H1 (cell line): ENCODE measurements at regions not wholly inside any gene's neighbourhood (a gene's known extent, or its start where the extent isn't known, plus 50 kb on each side); places are given as distances from the start of the nearest gene placed in this dataset.

ENCODE experiments used
- CTCF ChIA-PET: fragments of 300-600 bp; sonication (Branson Sonifier 250); formaldehyde crosslinking; loops from one replicate; lab custom pipeline; 2021; ENCODE audit not compliant: partially characterized antibody; lab: Charles Lee
- POLR2A ChIA-PET: fragments of 300-600 bp; sonication (Branson Sonifier 250); formaldehyde crosslinking; loops from one replicate; lab custom pipeline; 2021; ENCODE audit warnings: inconsistent platforms; ENCODE audit not compliant: partially characterized antibody; lab: Charles Lee
- DNase-seq, 2 experiments: peaks; one replicate each; pipeline versions ENCODE4 v3.0.0 to v3.0.0-alpha.2; 2010 to 2022; ENCODE audit warnings: low spot score in 2 of 2, low read depth in 1 of 2, mixed read lengths in 1 of 2
- FAIRE-seq: peaks from 2 replicates; lab custom pipeline; 2011; peaks lifted over from hg19 to GRCh38; lab: Jason Lieb, UNC
- H2AFZ ChIP-seq: 2 replicates; pipeline ENCODE4 v1.8.1; 2012; ENCODE audit warnings: low read length, inconsistent platforms
- H2AK5ac ChIP-seq: 2 replicates; pipeline ENCODE4 v1.6.1; 2013; ENCODE audit warnings: low read depth, low read length
- H2BK120ac ChIP-seq: replicated peaks from 2 replicates; pipeline ENCODE3; 2013; ENCODE audit warnings: low read depth, low read length, inconsistent platforms
- H2BK12ac ChIP-seq: 2 replicates; pipeline ENCODE4 v1.6.1; 2013; ENCODE audit warnings: low read depth, low read length
- H2BK15ac ChIP-seq: 2 replicates; pipeline ENCODE4 v1.6.1; 2013; ENCODE audit warnings: low read length
- H2BK20ac ChIP-seq: 2 replicates; pipeline ENCODE4 v1.6.1; 2013; ENCODE audit warnings: low read length
- H2BK5ac ChIP-seq: 2 replicates; pipeline ENCODE4 v1.6.1; 2013; ENCODE audit warnings: low read depth, low read length
- H3K14ac ChIP-seq: 2 replicates; pipeline ENCODE4 v1.6.1; 2013; ENCODE audit warnings: inconsistent platforms; ENCODE audit not compliant: insufficient read length
- H3K18ac ChIP-seq: 2 replicates; pipeline ENCODE4 v1.6.1; 2013; ENCODE audit warnings: low read length; ENCODE audit errors: extremely low read depth
- H3K23ac ChIP-seq: 2 replicates; pipeline ENCODE4 v1.6.1; 2013; ENCODE audit warnings: inconsistent platforms; ENCODE audit not compliant: insufficient read length
- H3K23me2 ChIP-seq: 2 replicates; pipeline ENCODE4 v1.6.1; 2013; ENCODE audit warnings: low read depth, low read length
- H3K27ac ChIP-seq: 2 replicates; pipeline ENCODE4 v1.6.1; 2011; ENCODE audit warnings: low read depth, low read length, inconsistent platforms
- H3K27me3 ChIP-seq, 4 experiments: replicated peaks in 1 of 4; 1 replicate in 1 of 4; 2 replicates in 3 of 4; pipeline versions ENCODE4 v1.6.1 to v1.8.1; 2011 to 2013; ENCODE audit warnings: low read length in 3 of 4, mild to moderate bottlenecking in 3 of 4, inconsistent platforms in 2 of 4, mixed read lengths in 2 of 4, moderate library complexity in 1 of 4; ENCODE audit not compliant: control insufficient read depth in 3 of 4, insufficient read depth in 3 of 4; ENCODE audit errors: extremely low read depth in 1 of 4
- H3K36me3 ChIP-seq, 4 experiments: 2 replicates each; pipeline versions ENCODE4 v1.6.1 to v1.8.1; 2011 to 2013; ENCODE audit warnings: mild to moderate bottlenecking in 4 of 4, low read length in 3 of 4, moderate library complexity in 2 of 4, control low read depth in 1 of 4, inconsistent platforms in 1 of 4; ENCODE audit not compliant: insufficient read depth in 4 of 4, control insufficient read depth in 2 of 4
- H3K4ac ChIP-seq: replicated peaks from 2 replicates; pipeline ENCODE3; 2013; ENCODE audit warnings: low read length, low read depth, mixed read lengths, inconsistent platforms; ENCODE audit not compliant: insufficient read length
- H3K4me1 ChIP-seq, 4 experiments: replicated peaks in 1 of 4; 1 replicate in 1 of 4; 2 replicates in 3 of 4; pipeline versions ENCODE4 v1.6.1 to v1.8.1; 2011 to 2013; ENCODE audit warnings: low read length in 3 of 4, inconsistent platforms in 2 of 4, mixed read lengths in 1 of 4; ENCODE audit not compliant: insufficient read depth in 4 of 4, control insufficient read depth in 3 of 4
- H3K4me2 ChIP-seq, 2 experiments: 2 replicates each; pipeline versions ENCODE4 v1.6.1 to v1.8.1; 2011 to 2013; ENCODE audit warnings: low read depth in 2 of 2, low read length in 2 of 2, control low read depth in 1 of 2, inconsistent platforms in 1 of 2, mild to moderate bottlenecking in 1 of 2; ENCODE audit not compliant: insufficient read depth in 1 of 2
- H3K4me3 ChIP-seq, 4 experiments: fragments of 200-600, 300-600 bp in 1 of 4; sonication (generic), shearing (Covaris generic), sonication (Bioruptor Twin) in 1 of 4; 2 replicates each; pipeline versions ENCODE4 v1.5.1 to v1.8.1; 2011 to 2016; ENCODE audit warnings: low read length in 4 of 4, low read depth in 3 of 4, control low read depth in 2 of 4, inconsistent platforms in 2 of 4, mild to moderate bottlenecking in 2 of 4, mixed read lengths in 1 of 4, moderate library complexity in 1 of 4; ENCODE audit not compliant: insufficient read depth in 2 of 4; ENCODE audit errors: extremely low read depth in 1 of 4
- H3K56ac ChIP-seq: replicated peaks from 2 replicates; pipeline ENCODE3; 2013; ENCODE audit warnings: low read depth, mild to moderate bottlenecking, mixed read lengths, low read length, inconsistent platforms; ENCODE audit not compliant: insufficient read length
- H3K79me1 ChIP-seq: 2 replicates; pipeline ENCODE4 v1.6.1; 2013; ENCODE audit warnings: low read depth, low read length, control low read depth
- H3K79me2 ChIP-seq, 2 experiments: 2 replicates each; pipeline versions ENCODE4 v1.6.1 to v1.8.1; 2012 to 2013; ENCODE audit warnings: low read length in 2 of 2, mild to moderate bottlenecking in 2 of 2, inconsistent platforms in 1 of 2; ENCODE audit not compliant: insufficient read depth in 2 of 2, control insufficient read depth in 1 of 2
- H3K9ac ChIP-seq, 4 experiments: replicated peaks in 1 of 4; 1 replicate in 1 of 4; 2 replicates in 3 of 4; pipeline versions ENCODE4 v1.6.1 to v1.8.1; 2011 to 2013; ENCODE audit warnings: low read depth in 3 of 4, low read length in 3 of 4, control low read depth in 2 of 4, mild to moderate bottlenecking in 2 of 4, moderate library complexity in 2 of 4, inconsistent platforms in 1 of 4; ENCODE audit errors: extremely low read depth in 1 of 4
- H3K9me3 ChIP-seq, 2 experiments: 2 replicates each; pipeline versions ENCODE4 v1.6.1 to v1.8.1; 2012 to 2013; ENCODE audit warnings: mild to moderate bottlenecking in 2 of 2, moderate library complexity in 2 of 2, control low read depth in 1 of 2, inconsistent platforms in 1 of 2, low read depth in 1 of 2, low read length in 1 of 2, mixed read lengths in 1 of 2; ENCODE audit not compliant: insufficient read depth in 2 of 2
- H4K20me1 ChIP-seq, 2 experiments: replicated peaks in 1 of 2; 2 replicates each; pipeline versions ENCODE3 to v1.8.1; 2011 to 2013; ENCODE audit warnings: inconsistent platforms in 2 of 2, low read length in 2 of 2, mild to moderate bottlenecking in 1 of 2; ENCODE audit not compliant: insufficient read depth in 2 of 2, control insufficient read depth in 1 of 2
- H4K5ac ChIP-seq: 2 replicates; pipeline ENCODE4 v1.6.1; 2013; ENCODE audit warnings: low read length, low read depth, mixed read lengths, inconsistent platforms; ENCODE audit not compliant: insufficient read length
- H4K8ac ChIP-seq: 2 replicates; pipeline ENCODE4 v1.8.0; 2013; ENCODE audit warnings: mild to moderate bottlenecking, moderate library complexity, low read length, inconsistent platforms; ENCODE audit not compliant: insufficient read depth; ENCODE audit errors: extremely low read depth
- H4K91ac ChIP-seq: replicated peaks from 2 replicates; pipeline ENCODE3; 2013; ENCODE audit warnings: low read length, mixed read lengths, inconsistent platforms; ENCODE audit not compliant: insufficient read length
- CBX5 ChIP-seq: fragments of 300-800, 300-1000 bp; sonication (generic); IDR thresholded peaks from 2 replicates; pipeline ENCODE4 v1.7.1; 2016; ENCODE audit warnings: antibody characterized with exemption, low read length, low read depth
- WGBS, 2 experiments: shearing (Covaris generic) in 1 of 2; methylation state at CpG; one replicate each; pipeline versions ENCODE4 v1.1.6 to v1.1.7; 2013 to 2015; ENCODE audit warnings: low lambda C conversion rate in 2 of 2, mixed read lengths in 2 of 2, inconsistent platforms in 1 of 2, low coverage in 1 of 2, missing lambda C conversion rate in 1 of 2; ENCODE audit not compliant: insufficient replicate concordance in 2 of 2, insufficient coverage in 1 of 2, insufficient read length in 1 of 2; ENCODE audit errors: extremely low coverage in 1 of 2, missing lambda C conversion rate in 1 of 2; 5-methylcytosine and 5-hydroxymethylcytosine counted together

DNA sequence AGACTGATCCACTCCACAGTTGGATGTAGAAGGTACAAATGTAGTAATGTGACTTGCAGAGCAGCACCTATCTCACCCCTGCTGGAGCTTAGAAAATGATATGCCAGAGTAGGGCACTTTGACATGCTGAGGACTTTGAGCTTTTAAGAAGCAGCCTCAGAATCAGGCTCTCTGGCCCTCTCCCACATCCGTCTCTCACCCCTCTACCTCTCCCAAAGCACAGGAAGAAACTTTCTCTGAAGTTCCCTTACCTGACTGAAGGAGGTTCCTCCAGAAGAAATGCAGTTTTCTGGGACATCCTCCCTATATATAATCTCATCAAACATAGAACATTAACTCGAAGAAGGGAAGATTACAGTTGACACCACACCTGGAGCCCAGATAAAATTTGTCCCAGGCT, 98.4 kb upstream of the PEX5L start:
- POLR2A ChIA-PET = no interaction called here
- H2BK120ac ChIP-seq = no peak overlapping the region
- H3K56ac ChIP-seq = no peak overlapping the region
- no peak overlapping the region for H3K14ac ChIP-seq
- no peaks in the 10 kb centered on the region for H3K27me3 ChIP-seq
- no peak overlapping the region for H4K5ac ChIP-seq
- H4K8ac ChIP-seq = no peak overlapping the region
- no peak overlapping the region for H3K4me2 ChIP-seq
- DNase-seq = no peak
- H4K91ac ChIP-seq = no peak overlapping the region
- CTCF ChIA-PET = no interaction called here
- H3K79me1 ChIP-seq = no peaks in the 10 kb centered on the region
- H2BK15ac ChIP-seq = no peak overlapping the region
- no peaks in the 10 kb centered on the region for H3K79me2 ChIP-seq
- H3K4me3 ChIP-seq = no peak overlapping the region
- H3K9ac ChIP-seq = no peak overlapping the region
- H2BK20ac ChIP-seq = no peak overlapping the region
- TF ChIP-seq CBX5 = no peak
- no peaks in the 10 kb centered on the region for H3K36me3 ChIP-seq
- no peak overlapping the region for H2AK5ac ChIP-seq
- no peak overlapping the region for H2BK5ac ChIP-seq
- FAIRE-seq = no peak
- H2AFZ ChIP-seq = no peak overlapping the region
- no peaks in the 10 kb centered on the region for H3K9me3 ChIP-seq
- no peak overlapping the region; the same call in 1 of the 2 replicates for H2BK12ac ChIP-seq
- H4K20me1 ChIP-seq = no peaks in the 10 kb centered on the region
- no peak overlapping the region for H3K4ac ChIP-seq
- 84% methylated on average over 2 of the region's 2 CpGs; no CpG with 5 or more reads in 1 of the 2 experiments for WGBS, 2 experiments
- no peak overlapping the region for H3K23ac ChIP-seq
- no peak overlapping the region for H3K18ac ChIP-seq
- no peak overlapping the region for H3K27ac ChIP-seq
- H3K4me1 ChIP-seq = peaks cover 0 to 9% (median under 1%) of the 10 kb centered on the region in 4 experiments; a peak in 1 of 7 replicates
- no peaks in the 10 kb centered on the region for H3K23me2 ChIP-seq
